ENCODE measurements at regions not wholly inside any gene's neighbourhood (a gene's known extent, or its start where the extent isn't known, plus 50 kb on each side); places are given as distances from the start of the nearest gene placed in this dataset.

GRCh38 chr1:30627206-30627605 lies 96.2 kb downstream of the MATN1 start:
- CTCF ChIA-PET: no interaction called here

GRCh38 chr1:30623431-30623830 lies 100.0 kb downstream of the MATN1 start:
- Mint-ChIP-seq H3K27me3 (ENCODE audit: insufficient read depth, unreplicated experiment) (peaks cover 3% of the 10 kb centered on the region), H3K4me3 (ENCODE audit: unreplicated experiment) (no peak overlapping the region), H3K36me3 (ENCODE audit: insufficient read depth, unreplicated experiment) (no peaks in the 10 kb centered on the region), H3K27ac (ENCODE audit: unreplicated experiment) (no peak overlapping the region), H3K9me3 (ENCODE audit: unreplicated experiment) (peaks cover 37% of the 10 kb centered on the region), H3K4me1 (ENCODE audit: low read depth, unreplicated experiment) (no peaks in the 10 kb centered on the region)
- no peak for DNase-seq
- Histone ChIP-seq H3K9me3 (no peaks in the 10 kb centered on the region), H3K36me3 (ENCODE audit: control insufficient read depth, insufficient read depth, low read length) (no peaks in the 10 kb centered on the region), H3K4me1 (no peaks in the 10 kb centered on the region), H3K27me3 (replicated peaks; ENCODE audit: control insufficient read depth, insufficient read depth, low read length) (no peaks in the 10 kb centered on the region), H3K4me3 (ENCODE audit: low read depth, low read length) (no peak overlapping the region)
- ChIA-PET CTCF (no interaction called here), POLR2A (no interaction called here)
- BruUV-seq (replicated peaks): no TSS peak
- intact Hi-C loops (cut with micrococcal nuclease; ENCODE audit: unreplicated experiment): no loop called here
- TF ChIP-seq CTCF (IDR thresholded peaks at IDR 0.05; ENCODE audit: insufficient read depth in 1 of 2, low read depth in 1 of 2, low read length in 1 of 2, severe bottlenecking in 1 of 2, unreplicated experiment in 1 of 2): no peak

More at GRCh38 chr1:30627206-30627605, 96.2 kb downstream of the MATN1 start:
- Mint-ChIP-seq H3K9me3 (ENCODE audit: unreplicated experiment) (peaks cover 41% of the 10 kb centered on the region), H3K4me3 (ENCODE audit: unreplicated experiment) (no peak overlapping the region), H3K27ac (ENCODE audit: unreplicated experiment) (no peak overlapping the region), H3K36me3 (ENCODE audit: insufficient read depth, unreplicated experiment) (no peaks in the 10 kb centered on the region), H3K4me1 (ENCODE audit: low read depth, unreplicated experiment) (no peaks in the 10 kb centered on the region), H3K27me3 (ENCODE audit: insufficient read depth, unreplicated experiment) (no peaks in the 10 kb centered on the region)
- no peaks in the 10 kb centered on the region for H3K9me3 ChIP-seq
- POLR2A ChIA-PET: no interaction called here
- H3K4me3 ChIP-seq (ENCODE audit: low read depth, low read length): no peak overlapping the region
- intact Hi-C loops (cut with micrococcal nuclease; ENCODE audit: unreplicated experiment): no loop called here
- no peak for DNase-seq
- TF ChIP-seq CTCF (IDR thresholded peaks at IDR 0.05; ENCODE audit: insufficient read depth in 1 of 2, low read depth in 1 of 2, low read length in 1 of 2, severe bottlenecking in 1 of 2, unreplicated experiment in 1 of 2): no peak
- H3K27me3 ChIP-seq (replicated peaks; ENCODE audit: control insufficient read depth, insufficient read depth, low read length): no peaks in the 10 kb centered on the region
- no peaks in the 10 kb centered on the region for H3K4me1 ChIP-seq
- no peaks in the 10 kb centered on the region for H3K36me3 ChIP-seq (ENCODE audit: control insufficient read depth, insufficient read depth, low read length)
- BruUV-seq (replicated peaks): no TSS peak

GRCh38 chr1:30619619-30620018 lies 103.8 kb downstream of the MATN1 start:
- no peak overlapping the region for H3K27ac Mint-ChIP-seq (ENCODE audit: unreplicated experiment)
- Histone ChIP-seq H3K9me3 (no peaks in the 10 kb centered on the region), H3K4me1 (no peaks in the 10 kb centered on the region), H3K27me3 (replicated peaks; ENCODE audit: control insufficient read depth, insufficient read depth, low read length) (no peaks in the 10 kb centered on the region), H3K4me3 (ENCODE audit: low read depth, low read length) (no peak overlapping the region), H3K36me3 (ENCODE audit: control insufficient read depth, insufficient read depth, low read length) (no peaks in the 10 kb centered on the region)
- H3K4me3 Mint-ChIP-seq (ENCODE audit: unreplicated experiment): no peak overlapping the region
- no peaks in the 10 kb centered on the region for H3K36me3 Mint-ChIP-seq (ENCODE audit: insufficient read depth, unreplicated experiment)
- H3K9me3 Mint-ChIP-seq (ENCODE audit: unreplicated experiment): peaks cover 14% of the 10 kb centered on the region
- no peaks in the 10 kb centered on the region for H3K4me1 Mint-ChIP-seq (ENCODE audit: low read depth, unreplicated experiment)
- BruUV-seq (replicated peaks): no TSS peak
- no peak for TF ChIP-seq CTCF (IDR thresholded peaks at IDR 0.05; ENCODE audit: insufficient read depth in 1 of 2, low read depth in 1 of 2, low read length in 1 of 2, severe bottlenecking in 1 of 2, unreplicated experiment in 1 of 2)
- CTCF ChIA-PET: no interaction called here
- peaks cover 8% of the 10 kb centered on the region for H3K27me3 Mint-ChIP-seq (ENCODE audit: insufficient read depth, unreplicated experiment)
- POLR2A ChIA-PET: interaction anchor here (0.5 kb wide), 1 partner anchor 256 kb away, joined by 6 read pairs; no protein-coding TSS in a partner anchor
- intact Hi-C loops (cut with micrococcal nuclease; ENCODE audit: unreplicated experiment): no loop called here
- DNase-seq: no peak
